ENCODE measurements at regions not wholly inside any gene's neighbourhood (a gene's known extent, or its start where the extent isn't known, plus 50 kb on each side); places are given as distances from the start of the nearest gene placed in this dataset.
"Not testable (repeated sequence)": the region's sequence is repeated elsewhere in the genome, so short reads cannot be mapped to it uniquely, and the experiment has no call there.

GRCh38 chrX:146054311-146054710 is 236.7 kb downstream of the SLITRK2 start:
- in situ Hi-C loops (cut with MboI; ENCODE audit: low sequenced_read_pairs), result no loop called here
- DNase-seq (ENCODE audit: low spot score in 2 of 2), result no peak
- Histone ChIP-seq H3K27me3 (ENCODE audit: low read depth) (no peaks in the 10 kb centered on the region), H3K9me3 (no peaks in the 10 kb centered on the region), H3K36me3 (replicated peaks) (no peaks in the 10 kb centered on the region), H3K4me3 (no peak overlapping the region), H3K4me1 (no peaks in the 10 kb centered on the region)

- no peaks in the 10 kb centered on the region for H3K9me3 ChIP-seq
- H3K36me3 ChIP-seq (replicated peaks), result no peaks in the 10 kb centered on the region
- no peaks in the 10 kb centered on the region for H3K27me3 ChIP-seq (ENCODE audit: low read depth)
- in situ Hi-C loops (cut with MboI; ENCODE audit: low sequenced_read_pairs), result no loop called here
- no peaks in the 10 kb centered on the region for H3K4me1 ChIP-seq
- H3K4me3 ChIP-seq, result no peak overlapping the region
- no peak for DNase-seq (ENCODE audit: low spot score in 2 of 2)
Measured at GRCh38 chrX:146055733-146056132, 238.1 kb downstream of the SLITRK2 start.

- in situ Hi-C loops (cut with MboI; ENCODE audit: low sequenced_read_pairs), result no loop called here
- H3K9me3 ChIP-seq, result no peaks in the 10 kb centered on the region
Measured at GRCh38 chrX:146056511-146057081, 239.0 kb downstream of the SLITRK2 start.

GRCh38 chrX:146064156-146064555 is 246.5 kb downstream of the SLITRK2 start:
- no peak for DNase-seq (ENCODE audit: low spot score in 2 of 2)
- Histone ChIP-seq H3K4me1 (no peaks in the 10 kb centered on the region), H3K9me3 (no peaks in the 10 kb centered on the region), H3K36me3 (replicated peaks) (no peaks in the 10 kb centered on the region), H3K4me3 (no peak overlapping the region), H3K27me3 (ENCODE audit: low read depth) (no peaks in the 10 kb centered on the region)
- in situ Hi-C loops (cut with MboI; ENCODE audit: low sequenced_read_pairs), result no loop called here

More at GRCh38 chrX:146056511-146057081, 239.0 kb downstream of the SLITRK2 start:
- Histone ChIP-seq H3K4me3 (no peak overlapping the region), H3K27me3 (ENCODE audit: low read depth) (no peaks in the 10 kb centered on the region), H3K36me3 (replicated peaks) (no peaks in the 10 kb centered on the region), H3K4me1 (no peaks in the 10 kb centered on the region)
- no peak for DNase-seq (ENCODE audit: low spot score in 2 of 2)

GRCh38 chrX:146090732-146091131 is 273.1 kb downstream of the SLITRK2 start:
- no peaks in the 10 kb centered on the region for H3K4me1 ChIP-seq
- in situ Hi-C loops (cut with MboI; ENCODE audit: low sequenced_read_pairs), result no loop called here
- no peaks in the 10 kb centered on the region for H3K36me3 ChIP-seq (replicated peaks)
- no peak overlapping the region for H3K4me3 ChIP-seq
- no peak for DNase-seq (ENCODE audit: low spot score in 2 of 2)
- no peaks in the 10 kb centered on the region for H3K9me3 ChIP-seq
- no peaks in the 10 kb centered on the region for H3K27me3 ChIP-seq (ENCODE audit: low read depth)

- H3K27me3 ChIP-seq (ENCODE audit: low read depth), result no peaks in the 10 kb centered on the region
- no peaks in the 10 kb centered on the region for H3K4me1 ChIP-seq
- H3K9me3 ChIP-seq, result no peaks in the 10 kb centered on the region
- no peak overlapping the region for H3K4me3 ChIP-seq
- in situ Hi-C loops (cut with MboI; ENCODE audit: low sequenced_read_pairs), result no loop called here
- no peaks in the 10 kb centered on the region for H3K36me3 ChIP-seq (replicated peaks)
- DNase-seq (ENCODE audit: low spot score in 2 of 2), result no peak
Measured at GRCh38 chrX:146109362-146109761, 291.7 kb downstream of the SLITRK2 start.

GRCh38 chrX:146119074-146119473 is 301.4 kb downstream of the SLITRK2 start:
- in situ Hi-C loops (cut with MboI; ENCODE audit: low sequenced_read_pairs); H3K4me1 ChIP-seq; H3K27me3 ChIP-seq (ENCODE audit: low read depth); H3K9me3 ChIP-seq; H3K36me3 ChIP-seq (replicated peaks); H3K4me3 ChIP-seq; DNase-seq (ENCODE audit: low spot score in 2 of 2): not testable (repeated sequence)

GRCh38 chrX:146127617-146128016 is 310.0 kb downstream of the SLITRK2 start:
- no peaks in the 10 kb centered on the region for H3K4me1 ChIP-seq
- H3K27me3 ChIP-seq (ENCODE audit: low read depth), result no peaks in the 10 kb centered on the region
- in situ Hi-C loops (cut with MboI; ENCODE audit: low sequenced_read_pairs), result no loop called here
- H3K4me3 ChIP-seq, result no peak overlapping the region
- H3K9me3 ChIP-seq, result no peaks in the 10 kb centered on the region
- no peak for DNase-seq (ENCODE audit: low spot score in 2 of 2)
- no peaks in the 10 kb centered on the region for H3K36me3 ChIP-seq (replicated peaks)

- Histone ChIP-seq H3K9me3 (no peaks in the 10 kb centered on the region), H3K27me3 (ENCODE audit: low read depth) (no peaks in the 10 kb centered on the region), H3K36me3 (replicated peaks) (no peaks in the 10 kb centered on the region), H3K4me1 (no peaks in the 10 kb centered on the region), H3K4me3 (no peak overlapping the region)
- no peak for DNase-seq (ENCODE audit: low spot score in 2 of 2)
- in situ Hi-C loops (cut with MboI; ENCODE audit: low sequenced_read_pairs), result no loop called here
Measured at GRCh38 chrX:146141221-146141620, 323.6 kb downstream of the SLITRK2 start.

- in situ Hi-C loops (cut with MboI; ENCODE audit: low sequenced_read_pairs), result no loop called here
- no peaks in the 10 kb centered on the region for H3K9me3 ChIP-seq
- no peak for DNase-seq (ENCODE audit: low spot score in 2 of 2)
- H3K4me3 ChIP-seq, result no peak overlapping the region
- no peaks in the 10 kb centered on the region for H3K27me3 ChIP-seq (ENCODE audit: low read depth)
- no peaks in the 10 kb centered on the region for H3K4me1 ChIP-seq
- no peaks in the 10 kb centered on the region for H3K36me3 ChIP-seq (replicated peaks)
Measured at GRCh38 chrX:146144039-146144438, 326.4 kb downstream of the SLITRK2 start.

GRCh38 chrX:146154191-146154590 is 336.6 kb downstream of the SLITRK2 start:
- DNase-seq (ENCODE audit: low spot score in 2 of 2), result no peak
- Histone ChIP-seq H3K9me3 (no peaks in the 10 kb centered on the region), H3K4me3 (no peak overlapping the region), H3K4me1 (no peaks in the 10 kb centered on the region), H3K27me3 (ENCODE audit: low read depth) (no peaks in the 10 kb centered on the region), H3K36me3 (replicated peaks) (no peaks in the 10 kb centered on the region)
- in situ Hi-C loops (cut with MboI; ENCODE audit: low sequenced_read_pairs), result no loop called here

- H3K4me3 ChIP-seq, result no peak overlapping the region
Measured at GRCh38 chrX:146160443-146161203, 343.0 kb downstream of the SLITRK2 start.

GRCh38 chrX:146173742-146174141 is 356.1 kb downstream of the SLITRK2 start:
- Histone ChIP-seq H3K36me3 (replicated peaks) (no peaks in the 10 kb centered on the region), H3K4me3 (no peak overlapping the region), H3K27me3 (ENCODE audit: low read depth) (no peaks in the 10 kb centered on the region), H3K4me1 (no peaks in the 10 kb centered on the region), H3K9me3 (no peaks in the 10 kb centered on the region)
- in situ Hi-C loops (cut with MboI; ENCODE audit: low sequenced_read_pairs), result no loop called here
- DNase-seq (ENCODE audit: low spot score in 2 of 2), result no peak

More at GRCh38 chrX:146160443-146161203, 343.0 kb downstream of the SLITRK2 start:
- H3K4me1 ChIP-seq, result no peaks in the 10 kb centered on the region
- no peaks in the 10 kb centered on the region for H3K27me3 ChIP-seq (ENCODE audit: low read depth)
- in situ Hi-C loops (cut with MboI; ENCODE audit: low sequenced_read_pairs), result no loop called here
- H3K36me3 ChIP-seq (replicated peaks), result no peaks in the 10 kb centered on the region
- DNase-seq (ENCODE audit: low spot score in 2 of 2), result no peak
- no peaks in the 10 kb centered on the region for H3K9me3 ChIP-seq

- H3K4me3 ChIP-seq, result no peak overlapping the region
- H3K9me3 ChIP-seq, result no peaks in the 10 kb centered on the region
- H3K4me1 ChIP-seq, result no peaks in the 10 kb centered on the region
- DNase-seq (ENCODE audit: low spot score in 2 of 2), result no peak
- in situ Hi-C loops (cut with MboI; ENCODE audit: low sequenced_read_pairs), result no loop called here
- no peaks in the 10 kb centered on the region for H3K27me3 ChIP-seq (ENCODE audit: low read depth)
- H3K36me3 ChIP-seq (replicated peaks), result no peaks in the 10 kb centered on the region
Measured at GRCh38 chrX:146181858-146182257, 364.2 kb downstream of the SLITRK2 start.

Data from HAP-1 (cell line).